GM18861 (cell line): ENCODE measurements at regions not wholly inside any gene's neighbourhood (a gene's known extent, or its start where the extent isn't known, plus 50 kb on each side); places are given as distances from the start of the nearest gene placed in this dataset.
A peak's percentile ranks its signal among the peaks of the same experiment; 100 is the strongest.

Experiments used
- ATAC-seq: cut with Tn5 transposase; IDR thresholded peaks from one replicate; pipeline ENCODE4 v1.9.1; 2021; ENCODE audit not compliant: unreplicated experiment

- ATAC-seq: no peak
Measured at GRCh38 chr1:68378296-68379084, 71.3 kb downstream of the RPE65 start.

GRCh38 chr1:68377098-68377497 lies 72.7 kb downstream of the RPE65 start:
- ATAC-seq: no peak

- ATAC-seq: no peak
Measured at GRCh38 chr1:68376441-68376840, 73.3 kb downstream of the RPE65 start.

- ATAC-seq: no peak
Measured at GRCh38 chr1:68375919-68376318, 73.8 kb downstream of the RPE65 start.

- no peak for ATAC-seq
Measured at GRCh38 chr1:68373173-68373572, 76.6 kb downstream of the RPE65 start.

DNA sequence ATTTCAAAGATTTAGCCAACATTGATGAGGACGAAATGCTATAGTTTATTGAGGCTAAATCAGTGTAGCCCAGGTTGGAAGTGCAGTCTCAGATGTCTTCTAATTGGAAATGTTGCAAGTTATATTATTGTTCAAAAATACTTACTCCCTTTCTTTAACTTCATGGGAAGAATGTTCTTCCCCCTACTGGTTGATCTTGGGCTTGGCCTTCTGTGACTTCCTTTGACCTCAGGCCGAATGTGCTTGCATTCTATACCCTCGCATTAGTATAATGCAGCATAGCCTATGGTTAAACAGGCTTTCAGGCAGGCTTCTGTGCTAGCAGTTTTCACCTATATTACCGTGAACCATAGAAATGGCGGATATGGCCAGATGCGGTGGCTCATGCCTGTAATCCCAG lies 77.3 kb downstream of the RPE65 start:
- no peak for ATAC-seq

DNA sequence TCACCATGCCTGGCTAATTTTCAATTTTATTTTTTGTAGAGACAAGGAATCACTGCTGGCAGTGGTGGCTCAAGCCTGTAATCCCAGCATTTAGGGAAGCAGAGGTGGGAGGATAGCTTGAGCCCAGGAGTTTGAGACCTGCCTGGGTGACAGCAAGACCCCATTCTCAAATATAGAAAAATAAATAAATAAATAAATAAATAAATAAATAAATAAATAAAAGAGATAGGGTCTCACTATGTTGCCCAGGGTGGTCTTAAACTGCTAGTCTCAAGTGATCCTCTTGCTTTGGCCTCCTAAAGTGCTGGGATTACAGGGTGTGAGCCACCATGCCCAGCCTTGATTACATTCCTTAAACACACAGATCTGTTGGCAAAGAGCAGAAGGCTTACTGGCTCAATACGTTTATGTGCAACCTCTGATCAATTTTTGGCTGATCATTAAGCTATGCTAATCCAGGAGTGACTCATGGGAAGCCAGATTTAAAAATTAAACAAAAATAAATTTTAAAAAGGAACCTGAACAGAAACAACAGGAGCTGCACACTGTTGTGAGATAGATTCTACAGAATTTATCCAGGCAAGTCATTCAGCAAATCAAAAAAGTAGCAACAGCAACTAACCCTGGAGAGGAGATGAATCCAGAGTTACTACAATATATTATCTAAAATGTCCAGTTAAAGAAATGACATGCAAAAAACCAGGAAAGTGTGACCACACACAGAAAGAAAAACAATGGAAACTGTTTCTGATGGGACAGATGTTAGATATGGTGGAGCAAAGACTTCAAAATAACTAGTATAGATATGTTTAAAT lies 79.4 kb downstream of the RPE65 start:
- no peak for ATAC-seq

- no peak for ATAC-seq
Measured at GRCh38 chr1:68366572-68366971, 83.2 kb downstream of the RPE65 start.

- ATAC-seq: no peak
Measured at GRCh38 chr1:68365709-68366382, 83.9 kb downstream of the RPE65 start.

GRCh38 chr1:68363339-68363738 lies 86.4 kb downstream of the RPE65 start:
- ATAC-seq: no peak

GRCh38 chr1:68361346-68361910 lies 88.3 kb downstream of the RPE65 start:
- no peak for ATAC-seq

DNA sequence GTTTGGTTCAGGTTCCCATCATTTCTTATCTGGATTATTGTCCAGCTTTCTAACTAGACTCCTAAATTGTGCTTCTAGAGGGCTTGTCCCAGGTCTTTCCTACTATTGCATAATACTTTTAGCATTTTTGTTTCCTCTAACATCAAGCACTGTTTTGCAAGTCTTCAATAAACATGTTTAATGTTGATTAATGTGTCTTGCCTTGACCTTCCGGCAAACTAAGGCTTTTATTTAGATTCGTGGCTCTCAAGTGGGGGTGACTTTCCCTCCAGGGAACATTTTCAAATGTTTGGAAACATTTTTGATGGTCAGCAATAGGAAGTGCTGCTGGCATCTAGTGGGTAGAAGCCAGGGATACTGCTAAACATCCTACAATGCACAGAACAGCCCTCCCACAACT lies 90.7 kb downstream of the RPE65 start:
- no peak for ATAC-seq

DNA sequence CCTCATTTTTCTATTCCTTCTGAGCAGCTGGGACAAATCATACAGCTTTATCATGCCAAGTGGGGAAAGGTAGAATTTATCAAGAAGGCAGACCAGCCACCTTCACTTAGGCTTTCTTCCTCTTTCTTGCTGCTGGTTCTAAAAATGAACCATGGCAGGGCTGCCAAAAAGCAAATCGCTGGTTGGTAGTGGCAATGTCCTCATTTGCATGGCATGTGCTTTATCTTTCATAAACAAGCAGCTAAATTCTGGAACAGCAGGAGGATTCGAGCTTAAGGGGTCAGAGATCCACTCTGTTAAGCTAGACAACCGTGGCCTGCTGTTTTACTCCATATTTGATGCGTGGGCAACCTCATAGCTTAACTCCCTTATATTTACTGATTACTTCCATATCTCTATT lies 91.3 kb downstream of the RPE65 start:
- no peak for ATAC-seq

- no peak for ATAC-seq
Measured at GRCh38 chr1:68355614-68356013, 94.1 kb downstream of the RPE65 start.

DNA sequence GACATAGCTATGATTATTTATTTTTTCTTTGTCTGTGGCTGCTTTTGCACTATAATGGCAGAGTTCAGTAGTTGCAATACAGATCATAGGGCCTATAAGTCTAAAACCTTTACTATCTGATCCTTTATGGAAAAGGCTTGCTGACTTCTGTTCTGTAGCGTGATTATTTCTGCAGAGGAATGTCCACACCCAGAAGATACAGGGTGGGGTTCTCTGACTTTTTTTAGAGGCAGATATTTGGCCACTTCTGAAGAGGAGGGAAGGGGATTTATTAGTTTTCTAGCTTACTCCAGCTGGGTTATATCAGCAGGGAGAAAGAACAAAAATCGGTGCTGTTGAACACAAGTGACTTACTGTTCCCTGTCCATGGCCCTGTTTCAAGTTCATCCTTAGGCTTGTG lies 97.6 kb downstream of the RPE65 start:
- no peak for ATAC-seq

- peak; percentile 96 for ATAC-seq
Measured at GRCh38 chr1:68347415-68347814, 102.3 kb downstream of the RPE65 start.

DNA sequence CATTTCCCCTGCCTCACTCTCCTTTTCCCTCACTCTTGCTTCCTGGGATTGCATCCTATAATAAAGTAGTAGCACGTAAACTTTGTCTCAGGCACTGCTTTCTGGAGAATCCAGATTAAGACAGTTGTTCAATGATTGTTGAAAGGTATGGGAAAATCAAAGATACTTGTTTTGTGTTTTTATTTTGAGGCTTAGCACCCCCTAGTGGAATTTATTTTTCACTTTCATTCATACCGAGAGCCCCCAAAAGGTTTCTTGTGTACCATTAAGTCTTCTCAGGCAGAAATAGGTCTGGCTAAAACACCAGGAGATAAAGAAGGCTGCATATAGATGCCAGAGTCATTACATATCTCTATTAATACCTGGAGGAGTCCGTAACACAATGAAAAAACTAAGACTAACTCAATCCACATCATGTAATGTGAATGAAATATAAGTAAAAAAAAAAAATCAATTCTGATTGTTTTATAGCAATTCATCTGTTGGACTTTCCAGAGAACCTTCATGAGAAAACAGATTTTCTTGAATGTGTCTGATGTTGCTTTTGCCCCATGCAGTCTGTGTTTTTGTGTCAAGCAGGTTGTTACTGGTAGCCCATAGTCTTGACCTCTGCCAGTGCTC lies 103.5 kb downstream of the RPE65 start:
- no peak for ATAC-seq

DNA sequence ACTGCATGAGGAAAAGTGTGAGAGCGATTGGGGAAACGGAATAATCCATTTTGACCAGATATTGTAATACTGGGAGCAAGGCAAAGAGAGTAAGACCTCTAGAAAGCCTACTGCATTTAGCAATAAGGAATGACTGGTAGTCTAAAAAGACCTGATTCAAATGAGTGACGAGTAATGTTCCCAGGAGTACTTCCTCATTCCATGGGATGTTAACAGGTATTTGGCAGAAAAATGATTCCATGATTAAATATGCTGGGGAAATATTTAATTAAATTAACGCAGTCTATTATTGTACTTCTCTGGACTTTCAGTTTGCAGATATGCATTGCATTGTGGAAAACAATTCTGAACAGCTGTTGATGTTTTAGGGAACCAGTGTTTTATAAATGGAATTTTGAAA lies 105.5 kb downstream of the RPE65 start:
- no peak for ATAC-seq

DNA sequence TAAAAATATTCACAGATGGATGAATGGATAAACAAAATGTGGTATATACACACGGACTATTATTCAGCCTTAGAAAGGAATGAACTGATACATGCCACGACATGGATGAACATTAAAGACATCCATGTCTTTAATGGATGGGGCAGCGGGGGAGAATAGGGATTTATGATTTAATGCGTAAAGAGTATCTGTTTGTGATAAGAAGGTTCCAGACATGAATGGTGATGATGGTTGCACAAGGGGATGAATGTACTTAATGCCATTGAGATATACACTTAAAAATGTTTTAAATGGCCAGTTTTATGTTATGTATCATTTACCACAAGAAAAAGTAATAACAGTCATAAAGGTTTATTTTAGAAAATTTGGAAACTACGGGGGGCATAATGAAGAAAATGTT lies 108.6 kb upstream of the WLS start:
- no peak for ATAC-seq

DNA sequence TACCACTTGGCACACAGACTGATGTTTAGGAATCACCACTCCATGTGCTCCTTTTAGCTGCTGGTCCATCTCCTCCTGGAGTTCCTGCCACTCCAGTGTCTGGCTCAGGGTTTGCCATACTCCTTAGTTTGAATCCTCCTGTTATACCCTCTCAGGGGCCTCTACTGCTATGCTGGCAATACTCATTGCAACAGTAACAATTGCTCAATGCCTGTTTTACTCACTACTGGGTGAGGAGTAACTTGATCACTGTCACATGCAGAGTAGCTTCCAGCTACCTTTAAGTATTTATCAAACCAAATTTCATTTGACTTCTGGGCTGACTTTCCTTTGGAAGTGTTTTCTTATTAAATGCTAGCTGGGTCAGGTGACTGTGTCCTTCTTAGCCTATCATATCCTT lies 107.2 kb upstream of the WLS start:
- no peak for ATAC-seq

DNA sequence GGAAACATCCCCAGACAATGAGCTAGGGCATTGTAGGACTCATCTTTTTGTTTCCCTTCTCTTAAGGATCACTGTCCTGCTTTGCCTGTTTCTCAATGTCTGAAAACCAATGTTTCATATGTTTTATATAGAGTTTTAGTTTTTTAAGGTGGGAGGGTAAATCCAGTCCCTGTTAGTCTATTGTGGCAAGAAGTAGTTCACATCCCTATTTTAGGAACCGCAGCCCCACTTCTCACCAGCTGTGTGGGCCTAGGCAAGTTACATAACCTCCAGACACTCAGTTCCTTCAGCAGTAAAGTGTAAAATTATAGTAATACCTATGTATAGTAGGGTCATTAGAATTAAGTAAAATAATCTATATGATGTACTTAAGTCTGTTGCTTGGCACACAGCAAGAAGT lies 105.8 kb upstream of the WLS start:
- ATAC-seq: no peak
